GM23248 (cell line): ENCODE measurements at regions not wholly inside any gene's neighbourhood (a gene's known extent, or its start where the extent isn't known, plus 50 kb on each side); places are given as distances from the start of the nearest gene placed in this dataset.

Experiments
- DNase-seq: peaks from one replicate; pipeline ENCODE4 v3.0.0-alpha.2; 2015
- H2AFZ ChIP-seq: fragments of 200-600 bp; sonication (generic); 2 replicates; pipeline ENCODE4 v1.6.1; 2016; ENCODE audit warnings: antibody characterized with exemption
- H3F3A ChIP-seq: fragments of 200-600 bp; sonication (generic); 2 replicates; pipeline ENCODE4 v1.6.1; 2016; ENCODE audit warnings: mild to moderate bottlenecking, antibody characterized with exemption, mixed run types; ENCODE audit not compliant: insufficient read depth
- H3K27ac ChIP-seq: fragments of 200-600 bp; sonication (generic); 2 replicates; pipeline ENCODE4 v1.5.1; 2016; ENCODE audit warnings: mild to moderate bottlenecking
- H3K27me3 ChIP-seq: fragments of 200-600 bp; sonication (generic); replicated peaks from 2 replicates; pipeline ENCODE4 v1.6.1; 2016; ENCODE audit warnings: mild to moderate bottlenecking; ENCODE audit not compliant: insufficient read depth
- H3K36me3 ChIP-seq: fragments of 200-600 bp; sonication (generic); 2 replicates; pipeline ENCODE4 v1.6.1; 2016; ENCODE audit warnings: low read depth, mild to moderate bottlenecking
- H3K4me1 ChIP-seq: fragments of 200-600 bp; sonication (generic); 2 replicates; pipeline ENCODE4 v1.6.1; 2016; ENCODE audit warnings: mild to moderate bottlenecking; ENCODE audit not compliant: insufficient read depth
- H3K4me2 ChIP-seq: fragments of 200-600 bp; sonication (generic); one replicate; pipeline ENCODE4 v1.6.1; 2016; ENCODE audit warnings: mild to moderate bottlenecking; ENCODE audit not compliant: unreplicated experiment
- H3K4me3 ChIP-seq: fragments of 200-600 bp; sonication (generic); 2 replicates; pipeline ENCODE4 v1.5.1; 2016; ENCODE audit warnings: mild to moderate bottlenecking
- H3K79me2 ChIP-seq: fragments of 200-600 bp; sonication (generic); 2 replicates; pipeline ENCODE4 v1.6.1; 2016; ENCODE audit warnings: mild to moderate bottlenecking; ENCODE audit not compliant: insufficient read depth
- H3K9ac ChIP-seq: fragments of 200-600 bp; sonication (generic); 2 replicates; pipeline ENCODE4 v1.6.1; 2016; ENCODE audit warnings: mild to moderate bottlenecking
- H3K9me2 ChIP-seq: fragments of 200-600 bp; sonication (generic); 2 replicates; pipeline ENCODE4 v1.6.1; 2016; ENCODE audit warnings: mixed run types, mild to moderate bottlenecking, moderate library complexity; ENCODE audit not compliant: insufficient read depth
- H3K9me3 ChIP-seq: fragments of 200-600 bp; sonication (generic); one replicate; pipeline ENCODE4 v1.6.1; 2017; ENCODE audit warnings: low read depth
- H4K20me1 ChIP-seq: fragments of 200-600 bp; sonication (generic); 2 replicates; pipeline ENCODE4 v1.6.0; 2016; ENCODE audit not compliant: insufficient read depth
- EZH2 ChIP-seq: fragments of 200-600 bp; sonication (generic); IDR thresholded peaks from 2 replicates; pipeline ENCODE4 v1.6.1; 2018; ENCODE audit warnings: antibody characterized with exemption, mild to moderate bottlenecking; ENCODE audit not compliant: insufficient read depth, poor library complexity, severe bottlenecking
- EZH2phosphoT487 ChIP-seq: fragments of 200-600 bp; sonication (generic); IDR thresholded peaks from 2 replicates; pipeline ENCODE4 v1.6.1; 2018; ENCODE audit warnings: antibody characterized with exemption, moderate library complexity, mild to moderate bottlenecking, low read depth; ENCODE audit not compliant: insufficient read depth
- WGBS, 2 experiments: methylation state at CpG; one replicate each; pipeline ENCODE4 v1.1.6; 2015 to 2017; ENCODE audit warnings: low lambda C conversion rate in 2 of 2, low coverage in 1 of 2; ENCODE audit errors: missing lambda C conversion rate in 2 of 2; 5-methylcytosine and 5-hydroxymethylcytosine counted together
- in situ Hi-C: fragments of 300-500 bp; cut with MboI; formaldehyde crosslinking; loops from 2 replicates; pipeline ENCODE4 v1.15.0; 2020

- Histone ChIP-seq H3F3A (no peaks in the 10 kb centered on the region), H3K9ac (no peak overlapping the region), H3K9me3 (no peaks in the 10 kb centered on the region), H2AFZ (no peak overlapping the region), H4K20me1 (no peaks in the 10 kb centered on the region), H3K27me3 (no peaks in the 10 kb centered on the region), H3K79me2 (no peaks in the 10 kb centered on the region), H3K27ac (no peak overlapping the region), H3K4me1 (peaks cover 10% of the 10 kb centered on the region), H3K4me2 (no peak overlapping the region), H3K36me3 (no peaks in the 10 kb centered on the region), H3K4me3 (no peak overlapping the region), H3K9me2 (peaks cover 3% of the 10 kb centered on the region; the same call in 1 of the 2 replicates)
- 81 to 86% methylated on average over 8 of the region's 8 CpGs for WGBS, 2 experiments
- in situ Hi-C loops = no loop called here
- no peak for DNase-seq
- TF ChIP-seq EZH2 = no peak
- TF ChIP-seq EZH2phosphoT487 = no peak
These were observed 189.6 kb upstream of the ZRANB2 start for GRCh38 chr1:71270394-71270915.

- H3F3A ChIP-seq = no peaks in the 10 kb centered on the region
- H3K36me3 ChIP-seq = no peaks in the 10 kb centered on the region
- TF ChIP-seq EZH2 (no peak), EZH2phosphoT487 (no peak)
- no peaks in the 10 kb centered on the region for H4K20me1 ChIP-seq
- no peak overlapping the region for H3K4me2 ChIP-seq
- no peak overlapping the region for H3K27ac ChIP-seq
- H3K79me2 ChIP-seq = no peaks in the 10 kb centered on the region
- H3K4me1 ChIP-seq = peaks cover 10% of the 10 kb centered on the region
- no peaks in the 10 kb centered on the region for H3K9me3 ChIP-seq
- H2AFZ ChIP-seq = no peak overlapping the region
- H3K9ac ChIP-seq = no peak overlapping the region
- no peaks in the 10 kb centered on the region for H3K27me3 ChIP-seq
- DNase-seq = peak; percentile 58
- 89 to 95% methylated on average over 1 of the region's 1 CpG for WGBS, 2 experiments
- no peak overlapping the region for H3K4me3 ChIP-seq
- in situ Hi-C loops = no loop called here
- peaks cover 3% of the 10 kb centered on the region; the same call in 1 of the 2 replicates for H3K9me2 ChIP-seq
These were observed 189.0 kb upstream of the ZRANB2 start for GRCh38 chr1:71269818-71270217.

GRCh38 chr1:71269179-71269578 lies 188.3 kb upstream of the ZRANB2 start:
- no peaks in the 10 kb centered on the region for H3K79me2 ChIP-seq
- H3K4me3 ChIP-seq = no peak overlapping the region
- no peak for DNase-seq
- no peak overlapping the region for H3K27ac ChIP-seq
- TF ChIP-seq EZH2phosphoT487 (no peak), EZH2 (no peak)
- no peaks in the 10 kb centered on the region for H3K36me3 ChIP-seq
- no peak overlapping the region for H2AFZ ChIP-seq
- H3K4me2 ChIP-seq = no peak overlapping the region
- no peak overlapping the region for H3K9ac ChIP-seq
- H3K9me3 ChIP-seq = no peaks in the 10 kb centered on the region
- no peaks in the 10 kb centered on the region for H4K20me1 ChIP-seq
- WGBS, 2 experiments = 75 to 78% methylated on average over 2 of the region's 2 CpGs
- H3K9me2 ChIP-seq = peaks cover 3% of the 10 kb centered on the region; the same call in 1 of the 2 replicates
- in situ Hi-C loops = no loop called here
- H3K4me1 ChIP-seq = peaks cover 10% of the 10 kb centered on the region
- H3K27me3 ChIP-seq = no peaks in the 10 kb centered on the region
- no peaks in the 10 kb centered on the region for H3F3A ChIP-seq

- Histone ChIP-seq H3K4me2 (no peak overlapping the region), H3K9ac (no peak overlapping the region), H3K36me3 (no peaks in the 10 kb centered on the region), H2AFZ (no peak overlapping the region), H3K27me3 (no peaks in the 10 kb centered on the region), H4K20me1 (no peaks in the 10 kb centered on the region), H3K9me2 (peaks cover 3% of the 10 kb centered on the region; the same call in 1 of the 2 replicates), H3F3A (no peaks in the 10 kb centered on the region), H3K4me1 (0 out of 2 replicates have a peak, but pooled peaks cover 3% of the 10 kb centered on the region), H3K4me3 (no peak overlapping the region), H3K79me2 (no peaks in the 10 kb centered on the region), H3K27ac (no peak overlapping the region), H3K9me3 (no peaks in the 10 kb centered on the region)
- TF ChIP-seq EZH2 (no peak), EZH2phosphoT487 (no peak)
- DNase-seq = no peak
- in situ Hi-C loops = no loop called here
These were observed 186.4 kb upstream of the ZRANB2 start for GRCh38 chr1:71267220-71267619.

GRCh38 chr1:71264039-71264438 lies 183.2 kb upstream of the ZRANB2 start:
- 76 to 78% methylated on average over 5 of the region's 5 CpGs for WGBS, 2 experiments
- H4K20me1 ChIP-seq = no peaks in the 10 kb centered on the region

More at GRCh38 chr1:71264039-71264438, 183.2 kb upstream of the ZRANB2 start:
- Histone ChIP-seq H3K4me3 (no peak overlapping the region), H3K36me3 (no peaks in the 10 kb centered on the region), H3F3A (no peaks in the 10 kb centered on the region), H3K4me2 (no peak overlapping the region), H3K27ac (no peak overlapping the region), H3K79me2 (no peaks in the 10 kb centered on the region), H2AFZ (no peak overlapping the region), H3K27me3 (no peaks in the 10 kb centered on the region), H3K9me2 (no peaks in the 10 kb centered on the region), H3K4me1 (0 out of 2 replicates have a peak, but pooled peaks cover 3% of the 10 kb centered on the region), H3K9ac (no peak overlapping the region), H3K9me3 (no peaks in the 10 kb centered on the region)
- DNase-seq = no peak
- in situ Hi-C loops = no loop called here
- TF ChIP-seq EZH2phosphoT487 (no peak), EZH2 (no peak)
